ENCODE measurements at regions not wholly inside any gene's neighbourhood (a gene's known extent, or its start where the extent isn't known, plus 50 kb on each side); places are given as distances from the start of the nearest gene placed in this dataset.

GRCh38 chr5:124643336-124643735 lies 103.1 kb downstream of the ZNF608 start:
- no peaks in the 10 kb centered on the region for H3K9me3 Mint-ChIP-seq
- ATAC-seq (no peak), DNase-seq (no peak)
- no peaks in the 10 kb centered on the region for H3K36me3 Mint-ChIP-seq (ENCODE audit: low read depth)
- H3K27me3 Mint-ChIP-seq, result peaks cover 48% of the 10 kb centered on the region
- H3K4me3 Mint-ChIP-seq, result no peak overlapping the region
- no peak overlapping the region for H3K27ac Mint-ChIP-seq
- peaks cover 4% of the 10 kb centered on the region for H3K4me1 Mint-ChIP-seq

- no peak overlapping the region for H3K27ac Mint-ChIP-seq
- H3K36me3 Mint-ChIP-seq (ENCODE audit: low read depth), result no peaks in the 10 kb centered on the region
- no peaks in the 10 kb centered on the region for H3K9me3 Mint-ChIP-seq
- no peak overlapping the region for H3K4me3 Mint-ChIP-seq
- peaks cover 37% of the 10 kb centered on the region for H3K27me3 Mint-ChIP-seq
- ATAC-seq (no peak), DNase-seq (no peak)
- H3K4me1 Mint-ChIP-seq, result peaks cover 3% of the 10 kb centered on the region
Measured at GRCh38 chr5:124642151-124642550, 104.3 kb downstream of the ZNF608 start.

GRCh38 chr5:124641154-124641792 lies 105.2 kb downstream of the ZNF608 start:
- Mint-ChIP-seq H3K27me3 (peaks cover 30% of the 10 kb centered on the region), H3K4me3 (no peak overlapping the region), H3K9me3 (no peaks in the 10 kb centered on the region), H3K4me1 (peaks cover 3% of the 10 kb centered on the region), H3K27ac (no peak overlapping the region), H3K36me3 (ENCODE audit: low read depth) (no peaks in the 10 kb centered on the region)
- DNase-seq (no peak), ATAC-seq (no peak)

GRCh38 chr5:124639095-124639665 lies 107.3 kb downstream of the ZNF608 start:
- Mint-ChIP-seq H3K27me3 (peaks cover 30% of the 10 kb centered on the region), H3K27ac (no peak overlapping the region), H3K9me3 (no peaks in the 10 kb centered on the region), H3K4me1 (no peaks in the 10 kb centered on the region), H3K4me3 (no peak overlapping the region), H3K36me3 (ENCODE audit: low read depth) (no peaks in the 10 kb centered on the region)
- DNase-seq (no peak), ATAC-seq (no peak)

GRCh38 chr5:124637011-124637410 lies 109.4 kb downstream of the ZNF608 start:
- no peak for ATAC-seq
- Mint-ChIP-seq H3K27me3 (peaks cover 15% of the 10 kb centered on the region), H3K27ac (no peak overlapping the region)

GRCh38 chr5:124634741-124635323 lies 111.6 kb downstream of the ZNF608 start:
- Mint-ChIP-seq H3K36me3 (ENCODE audit: low read depth) (no peaks in the 10 kb centered on the region), H3K27me3 (peaks cover 7% of the 10 kb centered on the region), H3K27ac (no peak overlapping the region), H3K9me3 (no peaks in the 10 kb centered on the region), H3K4me3 (no peak overlapping the region), H3K4me1 (no peaks in the 10 kb centered on the region)
- DNase-seq, result no peak
- ATAC-seq, result no peak

More at GRCh38 chr5:124637011-124637410, 109.4 kb downstream of the ZNF608 start:
- no peak overlapping the region for H3K4me3 Mint-ChIP-seq
- H3K9me3 Mint-ChIP-seq, result no peaks in the 10 kb centered on the region
- no peak for DNase-seq
- H3K4me1 Mint-ChIP-seq, result no peaks in the 10 kb centered on the region
- H3K36me3 Mint-ChIP-seq (ENCODE audit: low read depth), result no peaks in the 10 kb centered on the region

- ATAC-seq (no peak), DNase-seq (no peak)
- no peaks in the 10 kb centered on the region for H3K9me3 Mint-ChIP-seq
- H3K4me1 Mint-ChIP-seq, result no peaks in the 10 kb centered on the region
- H3K36me3 Mint-ChIP-seq (ENCODE audit: low read depth), result no peaks in the 10 kb centered on the region
- H3K27me3 Mint-ChIP-seq, result peaks cover 7% of the 10 kb centered on the region
- no peak overlapping the region for H3K4me3 Mint-ChIP-seq
- H3K27ac Mint-ChIP-seq, result no peak overlapping the region
Measured at GRCh38 chr5:124634228-124634739, 112.2 kb downstream of the ZNF608 start.

- H3K4me3 Mint-ChIP-seq, result no peak overlapping the region
- peaks cover 9% of the 10 kb centered on the region for H3K27me3 Mint-ChIP-seq
- no peak for ATAC-seq
- H3K27ac Mint-ChIP-seq, result no peak overlapping the region
- H3K9me3 Mint-ChIP-seq, result no peaks in the 10 kb centered on the region
- H3K36me3 Mint-ChIP-seq (ENCODE audit: low read depth), result no peaks in the 10 kb centered on the region
- DNase-seq, result no peak
- H3K4me1 Mint-ChIP-seq, result no peaks in the 10 kb centered on the region
Measured at GRCh38 chr5:124633209-124633608, 113.2 kb downstream of the ZNF608 start.

GRCh38 chr5:124631874-124632550 lies 114.4 kb downstream of the ZNF608 start:
- H3K27me3 Mint-ChIP-seq, result peaks cover 9% of the 10 kb centered on the region
- no peak overlapping the region for H3K27ac Mint-ChIP-seq
- no peaks in the 10 kb centered on the region for H3K36me3 Mint-ChIP-seq (ENCODE audit: low read depth)
- H3K4me1 Mint-ChIP-seq, result no peaks in the 10 kb centered on the region
- DNase-seq, result no peak
- ATAC-seq, result no peak
- H3K4me3 Mint-ChIP-seq, result no peak overlapping the region
- no peaks in the 10 kb centered on the region for H3K9me3 Mint-ChIP-seq

GRCh38 chr5:124630767-124631704 lies 115.4 kb downstream of the ZNF608 start:
- H3K4me3 Mint-ChIP-seq, result no peak overlapping the region
- no peak for DNase-seq
- H3K4me1 Mint-ChIP-seq, result no peaks in the 10 kb centered on the region
- no peaks in the 10 kb centered on the region for H3K36me3 Mint-ChIP-seq (ENCODE audit: low read depth)
- no peak for ATAC-seq
- H3K9me3 Mint-ChIP-seq, result no peaks in the 10 kb centered on the region
- H3K27ac Mint-ChIP-seq, result no peak overlapping the region
- peaks cover 11% of the 10 kb centered on the region for H3K27me3 Mint-ChIP-seq

GRCh38 chr5:124628721-124629596 lies 117.5 kb downstream of the ZNF608 start:
- Mint-ChIP-seq H3K27me3 (peaks cover 15% of the 10 kb centered on the region), H3K36me3 (ENCODE audit: low read depth) (no peaks in the 10 kb centered on the region), H3K27ac (no peak overlapping the region), H3K9me3 (no peaks in the 10 kb centered on the region), H3K4me1 (no peaks in the 10 kb centered on the region), H3K4me3 (no peak overlapping the region)
- DNase-seq, result no peak
- no peak for ATAC-seq

GRCh38 chr5:124627815-124628595 lies 118.4 kb downstream of the ZNF608 start:
- DNase-seq (no peak), ATAC-seq (no peak)
- H3K36me3 Mint-ChIP-seq (ENCODE audit: low read depth), result no peaks in the 10 kb centered on the region
- no peaks in the 10 kb centered on the region for H3K4me1 Mint-ChIP-seq
- H3K27ac Mint-ChIP-seq, result no peak overlapping the region
- no peaks in the 10 kb centered on the region for H3K9me3 Mint-ChIP-seq
- no peak overlapping the region for H3K4me3 Mint-ChIP-seq
- peaks cover 15% of the 10 kb centered on the region for H3K27me3 Mint-ChIP-seq

- ATAC-seq, result no peak
- no peak overlapping the region for H3K27ac Mint-ChIP-seq
Measured at GRCh38 chr5:124626053-124626452, 120.4 kb downstream of the ZNF608 start.

More at GRCh38 chr5:124626053-124626452, 120.4 kb downstream of the ZNF608 start:
- Mint-ChIP-seq H3K9me3 (no peaks in the 10 kb centered on the region), H3K4me1 (no peaks in the 10 kb centered on the region), H3K27me3 (peaks cover 18% of the 10 kb centered on the region), H3K4me3 (no peak overlapping the region), H3K36me3 (ENCODE audit: low read depth) (no peaks in the 10 kb centered on the region)
- no peak for DNase-seq
